ENCODE measurements at regions not wholly inside any gene's neighbourhood (a gene's known extent, or its start where the extent isn't known, plus 50 kb on each side); places are given as distances from the start of the nearest gene placed in this dataset.

DNA sequence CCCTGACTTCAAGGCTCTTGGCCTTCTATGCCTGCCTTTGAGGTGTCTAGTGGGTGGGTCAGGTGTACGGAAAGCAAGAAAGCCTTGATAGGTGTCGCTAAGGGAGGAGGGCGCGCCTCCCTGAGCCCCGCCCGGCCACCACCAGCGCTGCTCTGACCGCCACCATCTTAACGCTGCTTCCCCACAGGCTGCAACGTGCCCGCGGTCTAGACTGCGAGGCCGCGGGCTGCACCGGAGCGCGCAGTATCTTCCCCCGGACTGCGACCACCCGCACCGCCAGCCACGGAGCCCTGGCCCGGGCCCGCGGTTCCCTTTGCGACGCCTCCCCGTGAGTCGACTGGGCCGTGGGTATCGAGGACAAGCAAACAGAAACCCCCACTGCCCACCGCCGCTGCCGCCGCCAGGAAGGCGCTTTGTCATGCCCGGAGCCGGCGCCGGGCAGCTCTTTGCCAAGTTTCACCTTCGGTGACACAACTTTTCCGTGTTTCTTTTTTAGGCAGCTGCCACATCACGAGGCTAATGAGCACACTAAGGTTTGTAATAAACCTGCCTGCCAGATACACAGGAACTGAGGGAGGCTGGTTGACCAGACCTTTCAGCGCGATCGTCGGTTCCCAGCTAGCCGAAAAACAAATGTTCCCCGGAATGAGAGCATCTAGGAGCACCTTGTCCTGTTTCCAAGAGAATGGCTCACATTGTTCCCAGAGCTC, 335.8 kb upstream of the F9 start:
- Histone ChIP-seq H3K4me1 (ENCODE audit: control insufficient read depth, insufficient read depth, low read length) (no peaks in the 10 kb centered on the region), H3K9ac (ENCODE audit: low read length) (peak overlapping the region; percentile 64), H3K27me3 (ENCODE audit: control insufficient read depth, insufficient read depth, low read length) (no peaks in the 10 kb centered on the region), H3K9me3 (ENCODE audit: control insufficient read depth, low read length) (no peaks in the 10 kb centered on the region), H3K36me3 (ENCODE audit: control insufficient read depth, insufficient read depth, low read length) (no peaks in the 10 kb centered on the region), H3K4me3 (ENCODE audit: low read length) (no peak overlapping the region)

DNA sequence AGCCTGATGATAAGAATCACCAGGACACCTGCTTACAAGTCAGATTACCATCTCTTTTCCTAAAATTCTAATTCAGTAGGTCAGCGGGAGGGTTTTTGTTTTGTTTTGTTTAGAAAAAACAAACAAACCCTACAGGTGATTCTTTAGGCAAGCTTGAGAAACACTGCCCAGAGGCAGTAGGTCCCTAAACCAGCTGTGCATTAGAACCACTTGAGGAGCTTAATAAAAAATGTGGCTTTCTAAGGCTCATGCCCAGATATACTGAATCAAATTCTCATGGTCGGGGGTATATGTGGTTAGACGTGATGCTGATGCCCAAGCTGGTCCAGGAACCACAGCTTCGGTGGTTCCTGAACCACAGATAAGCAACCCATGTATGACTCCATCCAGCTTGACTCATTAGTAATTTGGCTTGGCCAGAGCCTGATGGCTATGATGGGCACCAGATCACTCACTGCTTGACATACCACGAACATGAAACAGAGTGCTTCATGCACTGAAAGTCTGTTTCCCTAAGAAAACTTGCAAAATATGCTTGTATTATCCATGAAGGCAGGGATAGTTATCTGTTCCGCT, 338.1 kb upstream of the F9 start:
- Histone ChIP-seq H3K9ac (ENCODE audit: low read length) (no peak overlapping the region), H3K4me3 (ENCODE audit: low read length) (no peak overlapping the region), H3K36me3 (ENCODE audit: control insufficient read depth, insufficient read depth, low read length) (no peaks in the 10 kb centered on the region), H3K4me1 (ENCODE audit: control insufficient read depth, insufficient read depth, low read length) (no peaks in the 10 kb centered on the region), H3K9me3 (ENCODE audit: control insufficient read depth, low read length) (no peaks in the 10 kb centered on the region), H3K27me3 (ENCODE audit: control insufficient read depth, insufficient read depth, low read length) (no peaks in the 10 kb centered on the region)

DNA sequence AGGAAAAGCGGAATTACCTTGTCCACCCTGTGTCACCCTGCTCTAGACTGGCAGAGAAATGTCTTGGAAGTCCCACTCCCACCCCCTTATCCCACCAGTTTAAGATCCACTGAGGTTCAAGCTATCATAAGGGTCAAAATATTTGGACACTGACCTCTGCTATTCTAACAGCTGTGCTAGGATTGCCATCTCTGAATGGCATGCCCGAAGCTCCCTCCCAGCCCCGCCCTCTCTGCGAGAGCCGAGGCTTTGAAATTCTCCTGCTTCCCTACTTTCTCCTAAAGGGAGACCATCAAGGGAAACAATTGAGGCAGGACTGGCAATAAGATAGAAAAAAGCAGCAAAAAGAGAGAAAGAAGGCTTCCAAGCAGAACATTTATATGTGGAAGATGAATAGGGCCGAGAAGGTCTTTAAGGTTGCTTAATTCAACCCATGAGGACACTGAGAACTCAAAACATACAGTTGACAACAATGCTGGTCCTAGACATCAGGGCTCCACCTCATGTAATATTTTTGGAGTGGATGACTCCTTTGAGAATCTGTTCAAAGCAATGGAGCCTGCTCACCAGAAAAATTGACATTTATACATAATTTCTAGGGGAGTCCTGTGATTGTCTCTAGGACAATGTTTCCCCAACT, 338.7 kb upstream of the F9 start:
- Histone ChIP-seq H3K4me3 (ENCODE audit: low read length) (no peak overlapping the region), H3K4me1 (ENCODE audit: control insufficient read depth, insufficient read depth, low read length) (no peaks in the 10 kb centered on the region), H3K36me3 (ENCODE audit: control insufficient read depth, insufficient read depth, low read length) (no peaks in the 10 kb centered on the region), H3K9ac (ENCODE audit: low read length) (no peak overlapping the region), H3K9me3 (ENCODE audit: control insufficient read depth, low read length) (no peaks in the 10 kb centered on the region), H3K27me3 (ENCODE audit: control insufficient read depth, insufficient read depth, low read length) (no peaks in the 10 kb centered on the region)

GRCh38 chrX:139191286-139191685, 339.3 kb upstream of the F9 start:
- no peaks in the 10 kb centered on the region for H3K9me3 ChIP-seq (ENCODE audit: control insufficient read depth, low read length)
- no peak overlapping the region for H3K4me3 ChIP-seq (ENCODE audit: low read length)
- H3K4me1 ChIP-seq (ENCODE audit: control insufficient read depth, insufficient read depth, low read length) = no peaks in the 10 kb centered on the region
- no peak overlapping the region for H3K9ac ChIP-seq (ENCODE audit: low read length)
- no peaks in the 10 kb centered on the region for H3K27me3 ChIP-seq (ENCODE audit: control insufficient read depth, insufficient read depth, low read length)
- H3K36me3 ChIP-seq (ENCODE audit: control insufficient read depth, insufficient read depth, low read length) = no peaks in the 10 kb centered on the region

DNA sequence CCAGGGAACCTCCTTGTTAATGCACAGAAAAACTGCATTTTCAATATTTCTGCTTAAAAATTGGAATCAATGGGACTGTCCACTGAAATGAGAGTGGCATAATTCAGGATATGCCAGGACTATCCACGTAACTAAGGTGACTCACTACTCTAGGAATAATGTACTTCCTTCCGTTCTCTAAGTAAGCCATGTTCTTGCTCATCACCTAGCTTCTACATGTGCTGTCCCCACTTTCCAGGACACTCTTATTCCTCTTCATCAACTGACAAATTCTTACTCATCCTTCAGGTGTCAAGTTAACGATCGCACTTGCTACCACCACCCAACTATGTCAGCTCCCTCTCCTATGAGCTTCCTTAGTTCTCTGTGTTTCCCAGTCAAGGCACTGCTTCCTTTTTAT, 342.8 kb upstream of the F9 start:
- Histone ChIP-seq H3K9me3 (ENCODE audit: control insufficient read depth, low read length) (no peaks in the 10 kb centered on the region), H3K27me3 (ENCODE audit: control insufficient read depth, insufficient read depth, low read length) (no peaks in the 10 kb centered on the region), H3K4me1 (ENCODE audit: control insufficient read depth, insufficient read depth, low read length) (no peaks in the 10 kb centered on the region), H3K36me3 (ENCODE audit: control insufficient read depth, insufficient read depth, low read length) (no peaks in the 10 kb centered on the region), H3K9ac (ENCODE audit: low read length) (no peak overlapping the region), H3K4me3 (ENCODE audit: low read length) (no peak overlapping the region)

- Histone ChIP-seq H3K36me3 (ENCODE audit: control insufficient read depth, insufficient read depth, low read length) (no peaks in the 10 kb centered on the region), H3K9ac (ENCODE audit: low read length) (no peak overlapping the region), H3K9me3 (ENCODE audit: control insufficient read depth, low read length) (no peaks in the 10 kb centered on the region), H3K27me3 (ENCODE audit: control insufficient read depth, insufficient read depth, low read length) (no peaks in the 10 kb centered on the region), H3K4me3 (ENCODE audit: low read length) (no peak overlapping the region), H3K4me1 (ENCODE audit: control insufficient read depth, insufficient read depth, low read length) (no peaks in the 10 kb centered on the region)
These were observed 343.5 kb upstream of the F9 start for GRCh38 chrX:139186991-139187390.

- no peaks in the 10 kb centered on the region for H3K27me3 ChIP-seq (ENCODE audit: control insufficient read depth, insufficient read depth, low read length)
- H3K9ac ChIP-seq (ENCODE audit: low read length) = no peak overlapping the region
- no peaks in the 10 kb centered on the region for H3K4me1 ChIP-seq (ENCODE audit: control insufficient read depth, insufficient read depth, low read length)
- H3K9me3 ChIP-seq (ENCODE audit: control insufficient read depth, low read length) = no peaks in the 10 kb centered on the region
- H3K36me3 ChIP-seq (ENCODE audit: control insufficient read depth, insufficient read depth, low read length) = no peaks in the 10 kb centered on the region
- H3K4me3 ChIP-seq (ENCODE audit: low read length) = no peak overlapping the region
These were observed 350.9 kb upstream of the F9 start for GRCh38 chrX:139179592-139179991.

DNA sequence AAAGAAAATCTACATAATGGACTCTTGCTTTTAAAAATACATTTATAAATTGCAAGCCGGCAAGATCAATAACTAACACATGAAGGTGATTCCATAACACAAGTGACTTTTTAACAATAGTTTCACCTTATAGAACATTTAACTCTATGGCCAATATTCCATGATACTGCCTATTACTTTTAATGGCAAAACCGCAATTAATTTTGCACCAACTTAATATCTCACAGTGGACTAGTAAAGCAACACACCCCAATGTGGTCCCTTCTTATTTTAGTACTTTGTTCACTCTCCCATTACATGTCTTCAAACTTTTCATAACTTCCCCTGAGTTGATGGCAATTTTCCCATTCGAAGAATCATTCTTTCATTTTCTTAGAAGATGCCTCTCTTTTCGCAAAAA, 351.6 kb upstream of the F9 start:
- Histone ChIP-seq H3K36me3 (ENCODE audit: control insufficient read depth, insufficient read depth, low read length) (no peaks in the 10 kb centered on the region), H3K27me3 (ENCODE audit: control insufficient read depth, insufficient read depth, low read length) (no peaks in the 10 kb centered on the region), H3K9ac (ENCODE audit: low read length) (no peak overlapping the region), H3K9me3 (ENCODE audit: control insufficient read depth, low read length) (no peaks in the 10 kb centered on the region), H3K4me3 (ENCODE audit: low read length) (no peak overlapping the region), H3K4me1 (ENCODE audit: control insufficient read depth, insufficient read depth, low read length) (no peaks in the 10 kb centered on the region)

DNA sequence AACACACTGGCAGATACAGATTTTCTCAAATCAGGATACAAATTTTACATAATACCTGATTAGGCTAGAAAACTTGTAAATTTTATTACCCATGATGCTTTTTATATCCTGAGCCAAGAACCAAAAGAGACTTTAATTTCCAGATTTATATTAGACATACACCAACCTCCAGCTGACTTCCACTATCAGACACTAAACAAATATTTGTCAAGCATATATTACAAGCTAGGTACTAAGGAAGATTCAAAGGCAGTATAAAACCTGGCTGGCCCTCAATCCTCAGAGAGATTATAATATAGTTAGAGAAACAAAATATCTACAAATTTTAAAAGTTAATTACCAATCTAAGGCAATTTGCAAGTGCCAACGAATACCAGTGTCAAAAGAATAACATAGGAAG, 357.8 kb upstream of the F9 start:
- H3K27me3 ChIP-seq (ENCODE audit: control insufficient read depth, insufficient read depth, low read length) = no peaks in the 10 kb centered on the region
- H3K9me3 ChIP-seq (ENCODE audit: control insufficient read depth, low read length) = no peaks in the 10 kb centered on the region
- H3K4me3 ChIP-seq (ENCODE audit: low read length) = no peak overlapping the region
- no peaks in the 10 kb centered on the region for H3K36me3 ChIP-seq (ENCODE audit: control insufficient read depth, insufficient read depth, low read length)
- no peaks in the 10 kb centered on the region for H3K4me1 ChIP-seq (ENCODE audit: control insufficient read depth, insufficient read depth, low read length)
- no peak overlapping the region for H3K9ac ChIP-seq (ENCODE audit: low read length)

DNA sequence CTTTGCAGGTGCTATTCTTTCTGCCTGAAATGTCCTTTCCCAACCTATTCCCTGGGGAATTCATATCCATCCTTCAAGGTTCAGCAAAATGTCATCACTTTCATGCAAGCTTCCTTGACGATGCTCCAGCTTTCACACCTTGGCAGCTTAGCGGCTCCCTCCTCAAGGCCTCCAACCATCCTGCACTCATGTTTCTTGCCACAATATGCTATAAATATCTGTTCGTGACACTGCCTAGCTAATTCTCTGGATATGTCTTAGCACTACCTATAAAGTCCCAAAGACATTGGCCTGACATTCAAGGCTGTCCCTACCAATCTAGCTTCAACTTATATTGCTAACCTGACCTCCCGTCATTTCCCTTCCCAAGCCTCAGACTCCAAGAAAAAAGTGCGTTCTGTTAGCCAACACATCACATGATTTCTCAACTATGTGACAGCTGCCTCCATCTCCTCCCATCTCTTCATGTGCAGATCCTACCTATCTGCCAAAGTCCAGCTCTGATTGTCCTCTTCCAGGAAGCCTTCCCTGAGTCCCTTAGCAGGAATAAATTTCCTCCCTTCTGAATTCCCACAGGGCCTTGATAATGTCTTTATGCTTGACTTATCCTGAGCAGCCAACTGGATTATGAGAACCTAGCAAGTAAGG, 359.9 kb upstream of the F9 start:
- Histone ChIP-seq H3K36me3 (ENCODE audit: control insufficient read depth, insufficient read depth, low read length) (no peaks in the 10 kb centered on the region), H3K27me3 (ENCODE audit: control insufficient read depth, insufficient read depth, low read length) (no peaks in the 10 kb centered on the region), H3K4me1 (ENCODE audit: control insufficient read depth, insufficient read depth, low read length) (no peaks in the 10 kb centered on the region), H3K4me3 (ENCODE audit: low read length) (no peak overlapping the region), H3K9me3 (ENCODE audit: control insufficient read depth, low read length) (no peaks in the 10 kb centered on the region), H3K9ac (ENCODE audit: low read length) (no peak overlapping the region)

DNA sequence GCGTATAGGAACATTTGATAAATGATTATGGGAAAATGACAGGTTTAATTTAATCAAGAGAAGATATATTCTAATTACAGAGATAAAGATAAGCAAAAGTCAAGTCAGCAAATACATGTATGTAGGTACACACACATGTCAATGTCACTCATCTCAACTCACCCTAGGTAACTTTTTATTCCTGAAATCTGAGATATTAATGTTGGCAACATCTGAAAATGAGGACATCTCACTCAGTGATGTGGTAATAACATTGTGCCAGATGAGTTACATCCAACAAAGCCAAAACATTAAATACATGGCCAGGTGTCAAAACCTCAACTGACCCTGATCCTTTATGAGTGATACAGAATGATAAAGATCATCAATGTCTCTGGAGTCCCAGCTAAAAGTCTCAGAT, 363.3 kb upstream of the F9 start:
- Histone ChIP-seq H3K9ac (ENCODE audit: low read length) (no peak overlapping the region), H3K36me3 (ENCODE audit: control insufficient read depth, insufficient read depth, low read length) (no peaks in the 10 kb centered on the region), H3K27me3 (ENCODE audit: control insufficient read depth, insufficient read depth, low read length) (no peaks in the 10 kb centered on the region), H3K4me3 (ENCODE audit: low read length) (no peak overlapping the region), H3K9me3 (ENCODE audit: control insufficient read depth, low read length) (no peaks in the 10 kb centered on the region), H3K4me1 (ENCODE audit: control insufficient read depth, insufficient read depth, low read length) (no peaks in the 10 kb centered on the region)

GRCh38 chrX:139158256-139158655, 372.3 kb upstream of the F9 start:
- no peak overlapping the region for H3K4me3 ChIP-seq (ENCODE audit: low read length)
- H3K4me1 ChIP-seq (ENCODE audit: control insufficient read depth, insufficient read depth, low read length) = peaks cover 9% of the 10 kb centered on the region
- H3K27me3 ChIP-seq (ENCODE audit: control insufficient read depth, insufficient read depth, low read length) = no peaks in the 10 kb centered on the region
- H3K9ac ChIP-seq (ENCODE audit: low read length) = no peak overlapping the region
- no peaks in the 10 kb centered on the region for H3K36me3 ChIP-seq (ENCODE audit: control insufficient read depth, insufficient read depth, low read length)
- no peaks in the 10 kb centered on the region for H3K9me3 ChIP-seq (ENCODE audit: control insufficient read depth, low read length)

Measured in mucosa of stomach (tissue), 1 donor.